ENCODE measurements at regions not wholly inside any gene's neighbourhood (a gene's known extent, or its start where the extent isn't known, plus 50 kb on each side); places are given as distances from the start of the nearest gene placed in this dataset.

GRCh38 chr14:44009642-44010041, 497.4 kb downstream of the FSCB start:
- no peak overlapping the region for H3K4me3 ChIP-seq
- no peak overlapping the region for H3K27ac ChIP-seq
- ATAC-seq, result no peak
- H3K36me3 ChIP-seq, result no peaks in the 10 kb centered on the region
- H3K27me3 ChIP-seq, result no peaks in the 10 kb centered on the region
- H3K9me3 ChIP-seq, result no peaks in the 10 kb centered on the region
- TF ChIP-seq EP300 (IDR thresholded peaks at IDR 0.05) (no peak), POLR2AphosphoS5 (IDR thresholded peaks at IDR 0.05) (no peak), CTCF (IDR thresholded peaks at IDR 0.05) (no peak), POLR2A (IDR thresholded peaks at IDR 0.05) (no peak)
- H3K4me1 ChIP-seq, result no peaks in the 10 kb centered on the region
- WGBS, 2 donors (ENCODE audit: low coverage in 1 of 2), result 0 to 69% methylated on average over 1 of the region's 1 CpG

GRCh38 chr14:43988989-43989388, 518.1 kb downstream of the FSCB start:
- TF ChIP-seq POLR2AphosphoS5 (IDR thresholded peaks at IDR 0.05), result no peak
- TF ChIP-seq CTCF (IDR thresholded peaks at IDR 0.05), result no peak
- TF ChIP-seq EP300 (IDR thresholded peaks at IDR 0.05), result no peak
- no peak for TF ChIP-seq POLR2A (IDR thresholded peaks at IDR 0.05)
- Histone ChIP-seq H3K27me3 (no peaks in the 10 kb centered on the region), H3K9me3 (no peaks in the 10 kb centered on the region), H3K4me3 (no peak overlapping the region), H3K36me3 (no peaks in the 10 kb centered on the region), H3K4me1 (no peaks in the 10 kb centered on the region), H3K27ac (no peak overlapping the region)
- ATAC-seq, result no peak

- no peak overlapping the region for H3K4me3 ChIP-seq
- H3K27ac ChIP-seq, result no peak overlapping the region
- no peak for ATAC-seq
- no peaks in the 10 kb centered on the region for H3K27me3 ChIP-seq
- no peaks in the 10 kb centered on the region for H3K9me3 ChIP-seq
- 37 to 93% methylated on average over 2 to 7 of the region's 8 CpGs for WGBS, 2 donors (ENCODE audit: low coverage in 1 of 2)
- TF ChIP-seq CTCF (IDR thresholded peaks at IDR 0.05), result no peak
- TF ChIP-seq POLR2A (IDR thresholded peaks at IDR 0.05), result no peak
- no peak for TF ChIP-seq EP300 (IDR thresholded peaks at IDR 0.05)
- no peak for TF ChIP-seq POLR2AphosphoS5 (IDR thresholded peaks at IDR 0.05)
- no peaks in the 10 kb centered on the region for H3K4me1 ChIP-seq
- no peaks in the 10 kb centered on the region for H3K36me3 ChIP-seq
These were observed 523.4 kb downstream of the FSCB start for GRCh38 chr14:43983721-43984120.

GRCh38 chr14:43981135-43981768, 525.8 kb downstream of the FSCB start:
- WGBS, 2 donors (ENCODE audit: low coverage in 1 of 2), result 22 to 29% methylated on average over 3 of the region's 3 CpGs
- no peak for ATAC-seq
- no peak for TF ChIP-seq POLR2AphosphoS5 (IDR thresholded peaks at IDR 0.05)
- no peaks in the 10 kb centered on the region for H3K9me3 ChIP-seq
- no peak overlapping the region for H3K4me3 ChIP-seq
- no peaks in the 10 kb centered on the region for H3K4me1 ChIP-seq
- H3K36me3 ChIP-seq, result no peaks in the 10 kb centered on the region
- no peak overlapping the region for H3K27ac ChIP-seq
- no peaks in the 10 kb centered on the region for H3K27me3 ChIP-seq

- Histone ChIP-seq H3K9me3 (no peaks in the 10 kb centered on the region), H3K4me1 (no peaks in the 10 kb centered on the region), H3K36me3 (no peaks in the 10 kb centered on the region), H3K4me3 (no peak overlapping the region), H3K27me3 (no peaks in the 10 kb centered on the region), H3K27ac (no peak overlapping the region)
- TF ChIP-seq POLR2AphosphoS5 (IDR thresholded peaks at IDR 0.05), result no peak
- TF ChIP-seq CTCF (IDR thresholded peaks at IDR 0.05), result no peak
- no peak for TF ChIP-seq EP300 (IDR thresholded peaks at IDR 0.05)
- TF ChIP-seq POLR2A (IDR thresholded peaks at IDR 0.05), result no peak
- ATAC-seq, result no peak
- 90 to 92% methylated on average over 4 to 5 of the region's 5 CpGs for WGBS, 2 donors (ENCODE audit: low coverage in 1 of 2)
These were observed 550.3 kb downstream of the FSCB start for GRCh38 chr14:43956741-43957140.

Measured in gastroesophageal sphincter (tissue), 4 donors.